Ishikawa (cell line): ENCODE measurements at regions not wholly inside any gene's neighbourhood (a gene's known extent, or its start where the extent isn't known, plus 50 kb on each side); places are given as distances from the start of the nearest gene placed in this dataset.

ENCODE experiments used
- CEBPB ChIP-seq: IDR thresholded peaks from 2 replicates; pipeline ENCODE4 v1.6.1; 2012
- CREB1 ChIP-seq: IDR thresholded peaks from 2 replicates; pipeline ENCODE4 v1.6.1; 2012; ENCODE audit warnings: low read depth
- EP300 ChIP-seq: IDR thresholded peaks from 2 replicates; pipeline ENCODE4 v1.6.1; 2012; ENCODE audit warnings: borderline replicate concordance
- NFIC ChIP-seq: IDR thresholded peaks from 2 replicates; pipeline ENCODE4 v1.6.1; 2012
- RAD21 ChIP-seq: IDR thresholded peaks from 2 replicates; pipeline ENCODE4 v1.6.1; 2012; ENCODE audit warnings: low read depth
- REST ChIP-seq: IDR thresholded peaks from 2 replicates; pipeline ENCODE4 v1.6.1; 2012; ENCODE audit warnings: low read depth, mild to moderate bottlenecking
- TAF1 ChIP-seq: IDR thresholded peaks from 2 replicates; pipeline ENCODE4 v1.6.1; 2012; ENCODE audit warnings: low read depth, mild to moderate bottlenecking
- TEAD4 ChIP-seq: IDR thresholded peaks from 2 replicates; pipeline ENCODE4 v1.6.1; 2012
- USF1 ChIP-seq: IDR thresholded peaks from 2 replicates; pipeline ENCODE4 v1.6.1; 2012
- YY1 ChIP-seq: IDR thresholded peaks from 2 replicates; pipeline ENCODE4 v1.6.1; 2012; ENCODE audit warnings: low read depth
- ZBTB7A ChIP-seq: IDR thresholded peaks from 2 replicates; pipeline ENCODE4 v1.6.1; 2012; ENCODE audit warnings: low read depth
- TF ChIP-seq, protein P1 (sequence below): IDR thresholded peaks from 2 replicates; pipeline ENCODE4 v1.6.1; 2012

- TF ChIP-seq REST (no peak), TAF1 (no peak), USF1 (no peak), CREB1 (no peak), RAD21 (no peak), ZBTB7A (no peak), YY1 (no peak), CEBPB (no peak), EP300 (no peak), TEAD4 (no peak), NFIC (no peak)
- TF ChIP-seq, protein P1, sequence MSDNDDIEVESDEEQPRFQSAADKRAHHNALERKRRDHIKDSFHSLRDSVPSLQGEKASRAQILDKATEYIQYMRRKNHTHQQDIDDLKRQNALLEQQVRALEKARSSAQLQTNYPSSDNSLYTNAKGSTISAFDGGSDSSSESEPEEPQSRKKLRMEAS, result no peak
These were observed 55.5 kb upstream of the LRRN1 start for GRCh38 chr3:3743754-3744153.
